ENCODE measurements at regions not wholly inside any gene's neighbourhood (a gene's known extent, or its start where the extent isn't known, plus 50 kb on each side); places are given as distances from the start of the nearest gene placed in this dataset.

DNA sequence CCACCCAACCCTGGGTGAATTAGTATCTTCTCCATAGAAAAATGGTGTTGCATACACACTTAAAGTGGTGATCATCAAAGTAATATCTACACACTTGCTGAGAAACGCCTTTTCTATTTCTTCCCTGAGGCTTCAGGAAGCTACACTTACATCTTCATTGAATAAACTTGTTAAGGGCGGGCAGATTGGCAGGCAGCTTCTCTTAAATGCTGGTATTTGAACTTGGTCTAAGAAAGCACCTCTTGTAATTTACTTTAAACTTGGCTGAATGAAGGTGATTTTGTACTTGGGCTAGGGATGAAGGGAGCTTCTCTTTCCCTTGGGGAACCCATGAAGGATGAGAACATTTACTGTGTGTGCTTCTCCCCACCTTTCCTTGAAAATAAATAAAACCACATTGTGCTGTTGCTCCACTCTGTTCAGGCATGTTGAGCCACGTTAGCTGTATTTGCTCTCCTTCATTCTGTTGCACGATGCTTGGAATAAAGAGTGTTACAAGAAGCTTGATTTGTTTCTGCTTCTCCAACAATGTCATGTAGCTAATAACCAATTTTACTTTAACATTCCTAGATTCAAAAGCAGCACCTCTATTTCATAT lies 430.1 kb downstream of the ANKRD50 start:
- TF ChIP-seq SUZ12 (IDR thresholded peaks at IDR 0.05) (no peak), ZNF384 (IDR thresholded peaks at IDR 0.05) (no peak), ARNT (IDR thresholded peaks at IDR 0.05) (no peak), HDGF (IDR thresholded peaks at IDR 0.05; ENCODE audit: borderline replicate concordance) (no peak), BHLHE40 (IDR thresholded peaks at IDR 0.05; ENCODE audit: borderline replicate concordance) (no peak), ELF4 (IDR thresholded peaks at IDR 0.05) (no peak), SP1 (IDR thresholded peaks at IDR 0.05) (no peak)
